Thoracic aorta (tissue), 2 donors: ENCODE measurements at regions not wholly inside any gene's neighbourhood (a gene's known extent, or its start where the extent isn't known, plus 50 kb on each side); places are given as distances from the start of the nearest gene placed in this dataset.

ENCODE experiments used
- ATAC-seq: fragments of 150-250 bp; one replicate; pipeline ENCODE4 v1.8.0; 2017; ENCODE audit warnings: low read depth; ENCODE audit not compliant: insufficient number of reproducible peaks, low FRiP score
- DNase-seq: peaks from one replicate; pipeline ENCODE4 v3.0.0-alpha.2; 2020; ENCODE audit warnings: low spot score
- H3K27ac ChIP-seq, 2 donors: fragments of 200-600 bp; sonication (generic); 1 replicate in 1 of 2; 2 replicates in 1 of 2; pipeline ENCODE4 v1.5.1; 2016; ENCODE audit warnings: mild to moderate bottlenecking in 2 of 2, moderate library complexity in 2 of 2
- H3K27me3 ChIP-seq: fragments of 200-600 bp; sonication (generic); replicated peaks from 2 replicates; pipeline ENCODE4 v1.6.0; 2016; ENCODE audit warnings: mild to moderate bottlenecking; ENCODE audit not compliant: insufficient read depth
- H3K36me3 ChIP-seq: fragments of 200-600 bp; sonication (generic); one replicate; pipeline ENCODE4 v1.5.1; 2016
- H3K4me1 ChIP-seq, 2 donors: fragments of 200-600 bp; sonication (generic); 1 replicate in 1 of 2; 2 replicates in 1 of 2; pipeline versions ENCODE4 v1.5.1 to v1.6.0; 2016; ENCODE audit warnings: low read depth in 2 of 2, mild to moderate bottlenecking in 1 of 2; ENCODE audit not compliant: control insufficient read depth in 1 of 2
- H3K4me3 ChIP-seq: fragments of 200-600 bp; sonication (generic); 2 replicates; pipeline ENCODE4 v1.5.1; 2016; ENCODE audit warnings: mild to moderate bottlenecking
- H3K9me3 ChIP-seq: fragments of 200-600 bp; sonication (generic); 2 replicates; pipeline ENCODE4 v1.5.1; 2016
- TF ChIP-seq, protein P1 (sequence below): fragments of 200-600 bp; sonication (generic); IDR thresholded peaks from one replicate; pipeline ENCODE4 v1.5.1; 2019; ENCODE audit warnings: antibody characterized with exemption

DNA sequence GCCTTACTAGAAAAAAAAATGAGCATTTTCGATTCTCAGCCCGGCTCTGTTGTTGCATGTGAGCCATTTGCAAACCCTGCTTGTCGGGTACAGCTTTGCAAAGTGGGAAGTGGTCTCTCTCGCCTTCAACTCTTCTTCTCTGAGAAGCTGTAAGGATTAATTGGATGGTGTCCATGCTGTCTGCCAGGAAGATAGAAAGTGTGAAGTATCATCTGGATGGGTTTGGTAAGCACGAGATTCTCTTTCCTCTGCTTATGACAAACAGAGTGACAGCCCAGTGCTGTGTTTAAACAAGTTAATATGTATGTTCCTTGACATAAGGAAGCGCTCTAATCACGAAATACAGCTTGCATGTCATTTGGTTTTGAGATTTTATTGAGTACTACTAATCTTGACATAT is 109.1 kb upstream of the SPATA31D4 start:
- TF ChIP-seq, protein P1, sequence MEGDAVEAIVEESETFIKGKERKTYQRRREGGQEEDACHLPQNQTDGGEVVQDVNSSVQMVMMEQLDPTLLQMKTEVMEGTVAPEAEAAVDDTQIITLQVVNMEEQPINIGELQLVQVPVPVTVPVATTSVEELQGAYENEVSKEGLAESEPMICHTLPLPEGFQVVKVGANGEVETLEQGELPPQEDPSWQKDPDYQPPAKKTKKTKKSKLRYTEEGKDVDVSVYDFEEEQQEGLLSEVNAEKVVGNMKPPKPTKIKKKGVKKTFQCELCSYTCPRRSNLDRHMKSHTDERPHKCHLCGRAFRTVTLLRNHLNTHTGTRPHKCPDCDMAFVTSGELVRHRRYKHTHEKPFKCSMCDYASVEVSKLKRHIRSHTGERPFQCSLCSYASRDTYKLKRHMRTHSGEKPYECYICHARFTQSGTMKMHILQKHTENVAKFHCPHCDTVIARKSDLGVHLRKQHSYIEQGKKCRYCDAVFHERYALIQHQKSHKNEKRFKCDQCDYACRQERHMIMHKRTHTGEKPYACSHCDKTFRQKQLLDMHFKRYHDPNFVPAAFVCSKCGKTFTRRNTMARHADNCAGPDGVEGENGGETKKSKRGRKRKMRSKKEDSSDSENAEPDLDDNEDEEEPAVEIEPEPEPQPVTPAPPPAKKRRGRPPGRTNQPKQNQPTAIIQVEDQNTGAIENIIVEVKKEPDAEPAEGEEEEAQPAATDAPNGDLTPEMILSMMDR = no peak
- Histone ChIP-seq H3K4me3 (no peak overlapping the region), H3K9me3 (no peaks in the 10 kb centered on the region), H3K27me3 (no peaks in the 10 kb centered on the region), H3K4me1 (peaks cover 29 to 54% of the 10 kb centered on the region in 2 donors), H3K27ac (peak overlapping the region in 1 of 2 donors; percentile 68), H3K36me3 (no peaks in the 10 kb centered on the region)
- ATAC-seq (no peak), DNase-seq (no peak)

DNA sequence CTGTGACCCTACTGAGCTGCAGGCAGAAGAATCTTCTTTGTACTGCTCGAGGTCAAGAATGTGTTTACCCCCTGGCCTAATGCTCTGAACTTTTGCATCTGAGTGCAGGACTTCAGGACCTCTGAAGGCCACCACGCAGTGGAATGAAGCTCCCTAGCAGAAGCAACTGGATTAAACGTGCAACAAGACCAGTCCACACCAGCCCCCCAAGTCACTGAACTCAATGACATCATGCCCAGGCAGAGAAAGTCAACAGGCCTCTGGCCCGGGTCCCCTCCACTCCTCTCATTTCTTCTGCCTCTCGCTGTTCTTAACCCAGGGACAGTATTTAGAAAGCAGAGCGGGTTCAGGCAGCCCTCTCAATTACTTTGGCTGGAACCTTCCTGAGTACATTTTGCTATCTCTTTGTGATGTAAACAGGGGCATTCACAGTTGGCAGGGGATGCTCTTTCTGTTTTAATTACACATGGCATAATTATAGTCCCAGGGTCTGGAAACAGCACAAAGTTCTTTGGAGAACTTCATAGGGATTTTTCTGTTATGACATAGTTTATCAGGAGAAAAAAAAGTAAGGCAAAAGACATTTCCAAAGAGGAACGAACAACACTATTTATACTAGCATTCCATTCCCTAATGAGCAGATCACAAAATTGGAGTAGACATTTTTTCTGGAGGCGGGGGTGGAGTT is 108.2 kb upstream of the SPATA31D4 start:
- H3K4me1 ChIP-seq = peaks cover 22 to 46% of the 10 kb centered on the region in 2 donors
- no peaks in the 10 kb centered on the region for H3K27me3 ChIP-seq
- DNase-seq (no peak), ATAC-seq (peak; percentile 80)
- H3K36me3 ChIP-seq = no peaks in the 10 kb centered on the region
- peak overlapping the region; percentile 44 for H3K4me3 ChIP-seq
- peak overlapping the region; percentile 29 to 68 for H3K27ac ChIP-seq
- TF ChIP-seq, protein P1 = no peak
- no peaks in the 10 kb centered on the region for H3K9me3 ChIP-seq

DNA sequence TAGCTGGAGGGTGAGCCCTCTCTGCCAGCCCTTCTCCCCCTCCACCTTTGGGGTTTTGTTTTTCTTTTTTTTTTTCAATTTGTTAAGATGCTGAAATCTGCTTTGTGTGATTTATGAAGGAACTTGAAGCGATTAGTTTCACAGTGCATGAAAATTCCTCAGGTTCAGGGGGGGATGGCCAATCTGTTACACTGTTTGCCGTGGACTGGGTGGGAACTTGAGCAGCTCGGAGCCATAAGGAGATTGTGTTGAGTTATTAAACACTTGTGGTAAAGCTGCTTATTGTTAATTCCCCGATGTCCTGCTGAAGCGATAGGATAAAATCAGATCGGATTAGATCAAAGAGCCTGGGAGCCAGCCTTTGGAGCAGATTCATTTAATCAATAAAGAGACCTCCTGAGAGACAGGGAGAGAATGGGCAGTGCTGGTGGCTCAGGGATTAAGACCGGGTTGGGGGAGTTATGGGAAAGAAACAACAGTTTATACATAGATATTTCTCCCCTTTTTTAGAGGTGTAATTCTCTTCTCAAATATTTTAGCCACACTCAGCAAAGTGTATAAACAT is 105.8 kb upstream of the SPATA31D4 start:
- DNase-seq = no peak
- ATAC-seq = no peak
- Histone ChIP-seq H3K27me3 (no peaks in the 10 kb centered on the region), H3K4me3 (no peak overlapping the region), H3K9me3 (no peaks in the 10 kb centered on the region), H3K36me3 (no peaks in the 10 kb centered on the region), H3K27ac (no peak overlapping the region), H3K4me1 (peaks cover 19 to 35% of the 10 kb centered on the region in 2 donors)
- TF ChIP-seq, protein P1 = no peak

DNA sequence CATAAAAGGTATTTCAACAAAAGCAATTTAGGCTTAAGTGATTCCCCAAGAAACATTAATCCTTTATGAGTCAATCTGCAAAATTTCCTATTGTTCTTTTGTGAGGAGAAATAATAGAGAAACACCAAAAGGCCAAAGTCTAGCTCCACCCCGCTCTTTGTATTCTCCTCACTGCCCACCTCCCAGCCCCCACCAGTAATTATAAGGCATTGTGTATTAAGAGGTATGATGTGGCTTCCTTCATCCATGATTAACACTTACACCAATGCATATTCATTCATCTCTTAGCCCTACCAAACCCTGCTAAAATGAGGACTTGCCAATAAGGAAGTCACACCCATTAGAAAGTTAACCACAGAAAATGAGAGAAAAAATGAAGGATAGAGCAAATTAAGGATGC is 105.3 kb upstream of the SPATA31D4 start:
- H3K4me3 ChIP-seq = no peak overlapping the region
- H3K4me1 ChIP-seq = peaks cover 19 to 31% of the 10 kb centered on the region in 2 donors
- H3K36me3 ChIP-seq = no peaks in the 10 kb centered on the region
- no peak overlapping the region for H3K27ac ChIP-seq
- DNase-seq = no peak
- H3K27me3 ChIP-seq = no peaks in the 10 kb centered on the region
- H3K9me3 ChIP-seq = no peaks in the 10 kb centered on the region
- TF ChIP-seq, protein P1 = no peak
- ATAC-seq = no peak

DNA sequence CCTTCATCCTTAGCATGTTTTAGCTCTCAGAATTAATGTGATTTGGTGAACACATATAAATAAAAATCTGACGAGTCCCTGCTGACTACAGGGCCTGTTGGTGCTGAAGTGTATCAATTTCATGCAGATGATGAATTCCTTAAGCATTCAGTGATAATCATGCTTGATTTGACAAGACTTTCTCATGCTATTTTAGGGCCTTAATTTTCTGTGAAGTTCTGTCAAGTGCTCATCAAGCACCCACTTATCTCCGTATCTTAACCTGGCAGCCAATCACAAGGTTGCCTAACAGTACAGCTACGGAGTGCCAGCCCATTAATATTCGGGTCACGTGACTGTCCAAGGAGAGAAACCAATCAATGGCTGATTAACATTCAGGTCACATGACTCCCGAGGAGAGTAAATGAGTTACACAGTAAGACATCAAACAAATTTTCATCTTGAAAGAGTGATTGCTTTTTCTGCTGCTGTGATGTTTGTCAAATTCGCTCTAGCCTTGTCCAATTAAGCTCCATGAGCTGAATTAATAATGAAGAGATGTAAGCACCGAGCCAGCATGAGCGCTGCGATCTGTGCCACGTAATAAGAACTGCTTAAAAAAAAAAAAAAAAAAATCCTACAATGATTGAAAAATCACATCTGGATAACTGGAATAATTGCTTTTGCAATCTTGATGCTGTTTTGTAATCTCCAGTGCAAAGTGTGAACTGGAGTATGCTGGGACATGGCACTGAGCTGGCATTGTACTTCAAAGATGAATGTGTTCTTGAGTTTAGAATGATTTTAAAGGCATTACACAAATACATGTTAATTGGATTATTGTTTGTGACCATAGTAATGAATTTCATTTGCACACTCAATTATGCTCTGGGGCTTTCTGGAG is 104.3 kb upstream of the SPATA31D4 start:
- no peak overlapping the region for H3K4me3 ChIP-seq
- H3K9me3 ChIP-seq = no peaks in the 10 kb centered on the region
- no peaks in the 10 kb centered on the region for H3K27me3 ChIP-seq
- TF ChIP-seq, protein P1 = no peak
- DNase-seq (no peak), ATAC-seq (no peak)
- H3K27ac ChIP-seq = no peak overlapping the region
- H3K4me1 ChIP-seq = peaks cover 19 to 22% of the 10 kb centered on the region in 2 donors
- H3K36me3 ChIP-seq = no peaks in the 10 kb centered on the region
